ENCODE measurements at regions not wholly inside any gene's neighbourhood (a gene's known extent, or its start where the extent isn't known, plus 50 kb on each side); places are given as distances from the start of the nearest gene placed in this dataset.

GRCh38 chr10:46227936-46228562 lies 58.7 kb upstream of the ANTXRL start:
- DNase-seq (ENCODE audit: insufficient read length, low spot score), result no peak
- no peak for TF ChIP-seq CTCF (IDR thresholded peaks at IDR 0.05; ENCODE audit: insufficient read depth, missing control alignments)
- no peak for FAIRE-seq

GRCh38 chr10:46228563-46229071 lies 58.2 kb upstream of the ANTXRL start:
- FAIRE-seq (no peak), DNase-seq (ENCODE audit: insufficient read length, low spot score) (peak; percentile 53)
- TF ChIP-seq CTCF (IDR thresholded peaks at IDR 0.05; ENCODE audit: insufficient read depth, missing control alignments), result peak; percentile 71

GRCh38 chr10:46229144-46229563 lies 57.6 kb upstream of the ANTXRL start:
- DNase-seq (ENCODE audit: insufficient read length, low spot score) (no peak), FAIRE-seq (no peak)
- peak; percentile 36 for TF ChIP-seq CTCF (IDR thresholded peaks at IDR 0.05; ENCODE audit: insufficient read depth, missing control alignments)

- TF ChIP-seq CTCF (IDR thresholded peaks at IDR 0.05; ENCODE audit: insufficient read depth, missing control alignments), result no peak
- DNase-seq (ENCODE audit: insufficient read length, low spot score), result no peak
- no peak for FAIRE-seq
Observed at GRCh38 chr10:46230615-46231014, 56.2 kb upstream of the ANTXRL start.

GRCh38 chr10:46231087-46231486 lies 55.7 kb upstream of the ANTXRL start:
- FAIRE-seq (no peak), DNase-seq (ENCODE audit: insufficient read length, low spot score) (no peak)
- no peak for TF ChIP-seq CTCF (IDR thresholded peaks at IDR 0.05; ENCODE audit: insufficient read depth, missing control alignments)

GRCh38 chr10:46232084-46232483 lies 54.7 kb upstream of the ANTXRL start:
- no peak for TF ChIP-seq CTCF (IDR thresholded peaks at IDR 0.05; ENCODE audit: insufficient read depth, missing control alignments)
- FAIRE-seq (no peak), DNase-seq (ENCODE audit: insufficient read length, low spot score) (no peak)

GRCh38 chr10:46232666-46233065 lies 54.1 kb upstream of the ANTXRL start:
- no peak for TF ChIP-seq CTCF (IDR thresholded peaks at IDR 0.05; ENCODE audit: insufficient read depth, missing control alignments)
- DNase-seq (ENCODE audit: insufficient read length, low spot score) (no peak), FAIRE-seq (no peak)
